KMS-11 (cell line): ENCODE measurements at regions not wholly inside any gene's neighbourhood (a gene's known extent, or its start where the extent isn't known, plus 50 kb on each side); places are given as distances from the start of the nearest gene placed in this dataset.

Source experiments
- H2AFZ ChIP-seq: fragments of 200-600 bp; sonication (generic); 2 replicates; pipeline ENCODE4 v1.6.1; 2016; ENCODE audit warnings: antibody characterized with exemption, mixed run types, low read depth
- H3K27ac ChIP-seq: fragments of 200-600 bp; sonication (generic); 2 replicates; pipeline ENCODE4 v1.6.1; 2016; ENCODE audit warnings: mild to moderate bottlenecking, mixed run types
- H3K27me3 ChIP-seq: fragments of 200-600 bp; sonication (generic); 2 replicates; pipeline ENCODE4 v1.6.1; 2017; ENCODE audit warnings: mild to moderate bottlenecking, low read depth, mixed run types, moderate library complexity; ENCODE audit not compliant: insufficient read depth
- H3K36me3 ChIP-seq: fragments of 200-600 bp; sonication (generic); 2 replicates; pipeline ENCODE4 v1.6.1; 2017; ENCODE audit warnings: mild to moderate bottlenecking, mixed run types; ENCODE audit not compliant: insufficient read depth
- H3K4me1 ChIP-seq: fragments of 200-600 bp; sonication (generic); 2 replicates; pipeline ENCODE4 v1.6.1; 2016; ENCODE audit warnings: mild to moderate bottlenecking, low read depth, mixed run types; ENCODE audit not compliant: poor library complexity, severe bottlenecking
- H3K4me2 ChIP-seq: fragments of 200-600 bp; sonication (generic); 2 replicates; pipeline ENCODE4 v1.7.0; 2016; ENCODE audit warnings: mild to moderate bottlenecking, mixed run types
- H3K4me3 ChIP-seq: fragments of 200-600 bp; sonication (generic); IDR thresholded peaks from 2 replicates; pipeline ENCODE4 v1.6.1; 2017; ENCODE audit warnings: low read depth, low read length, mixed read lengths; ENCODE audit not compliant: insufficient read depth
- H3K79me2 ChIP-seq: fragments of 200-600 bp; sonication (generic); 2 replicates; pipeline ENCODE4 v1.6.1; 2016; ENCODE audit warnings: low read depth, mixed run types; ENCODE audit not compliant: insufficient read depth
- H3K9ac ChIP-seq: fragments of 200-600 bp; sonication (generic); 2 replicates; pipeline ENCODE4 v1.6.1; 2016; ENCODE audit warnings: mild to moderate bottlenecking, mixed run types
- H4K20me1 ChIP-seq: fragments of 200-600 bp; sonication (generic); 2 replicates; pipeline ENCODE4 v1.6.1; 2016; ENCODE audit warnings: mild to moderate bottlenecking, mixed run types; ENCODE audit not compliant: insufficient read depth
- TF ChIP-seq, protein P1 (sequence below): fragments of 200-600 bp; sonication (generic); conservative IDR thresholded peaks from 2 replicates; pipeline ENCODE4 v1.6.1; 2017; ENCODE audit warnings: low read depth, mild to moderate bottlenecking, antibody characterized with exemption, low read length, moderate library complexity, mixed read lengths

DNA sequence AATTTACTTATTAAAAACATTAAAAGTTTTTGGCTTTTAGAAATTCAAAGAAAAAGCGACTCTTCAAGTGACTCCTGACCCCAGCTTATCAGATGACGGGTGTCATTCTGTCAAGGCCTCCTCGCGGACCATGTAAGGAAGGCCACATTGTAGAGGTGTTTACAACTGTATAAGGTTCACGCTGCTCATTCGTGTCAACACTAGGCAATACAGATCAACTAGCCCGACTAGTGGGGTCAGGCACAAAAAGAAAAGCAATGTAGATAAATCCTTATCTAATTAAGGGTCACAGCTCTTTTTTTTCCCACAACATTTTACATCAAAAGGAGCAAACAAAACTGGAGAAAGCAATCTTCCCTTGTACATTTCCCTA, 207.5 kb upstream of the NR2F2 start:
- Histone ChIP-seq H3K9ac (no peak overlapping the region), H3K27me3 (no peaks in the 10 kb centered on the region), H3K4me2 (no peak overlapping the region), H3K27ac (no peak overlapping the region), H2AFZ (no peak overlapping the region), H3K36me3 (no peaks in the 10 kb centered on the region), H3K4me1 (peaks cover 22% of the 10 kb centered on the region), H3K79me2 (no peaks in the 10 kb centered on the region), H3K4me3 (no peak overlapping the region), H4K20me1 (no peaks in the 10 kb centered on the region)
- TF ChIP-seq, protein P1, sequence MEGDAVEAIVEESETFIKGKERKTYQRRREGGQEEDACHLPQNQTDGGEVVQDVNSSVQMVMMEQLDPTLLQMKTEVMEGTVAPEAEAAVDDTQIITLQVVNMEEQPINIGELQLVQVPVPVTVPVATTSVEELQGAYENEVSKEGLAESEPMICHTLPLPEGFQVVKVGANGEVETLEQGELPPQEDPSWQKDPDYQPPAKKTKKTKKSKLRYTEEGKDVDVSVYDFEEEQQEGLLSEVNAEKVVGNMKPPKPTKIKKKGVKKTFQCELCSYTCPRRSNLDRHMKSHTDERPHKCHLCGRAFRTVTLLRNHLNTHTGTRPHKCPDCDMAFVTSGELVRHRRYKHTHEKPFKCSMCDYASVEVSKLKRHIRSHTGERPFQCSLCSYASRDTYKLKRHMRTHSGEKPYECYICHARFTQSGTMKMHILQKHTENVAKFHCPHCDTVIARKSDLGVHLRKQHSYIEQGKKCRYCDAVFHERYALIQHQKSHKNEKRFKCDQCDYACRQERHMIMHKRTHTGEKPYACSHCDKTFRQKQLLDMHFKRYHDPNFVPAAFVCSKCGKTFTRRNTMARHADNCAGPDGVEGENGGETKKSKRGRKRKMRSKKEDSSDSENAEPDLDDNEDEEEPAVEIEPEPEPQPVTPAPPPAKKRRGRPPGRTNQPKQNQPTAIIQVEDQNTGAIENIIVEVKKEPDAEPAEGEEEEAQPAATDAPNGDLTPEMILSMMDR, result no peak

DNA sequence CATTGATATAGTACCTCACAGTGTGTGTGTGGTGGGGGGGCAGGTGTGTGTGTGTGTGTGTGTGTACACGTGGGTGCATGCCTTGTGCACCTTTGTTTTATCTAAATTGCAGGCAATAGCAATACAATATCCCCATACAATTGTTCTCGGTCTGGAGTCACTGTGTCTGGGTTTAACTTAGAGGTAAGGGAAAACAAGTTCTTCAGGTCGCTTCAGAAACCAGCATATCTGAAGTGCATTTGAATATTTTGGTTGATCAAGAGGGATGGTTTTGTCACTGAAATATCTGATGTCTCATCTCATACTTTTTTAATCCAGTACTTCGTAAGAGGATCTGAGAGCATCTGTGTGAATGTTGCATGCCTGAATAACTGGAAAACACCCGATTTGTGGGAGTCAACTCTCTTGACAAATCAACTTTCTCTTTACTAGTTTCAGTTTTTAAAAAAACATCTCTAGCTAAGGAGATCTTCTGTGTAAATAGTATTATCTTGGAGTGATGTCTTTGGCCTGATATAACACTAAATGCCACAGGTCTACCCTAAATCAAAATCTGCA, 206.8 kb upstream of the NR2F2 start:
- Histone ChIP-seq H3K9ac (no peak overlapping the region), H2AFZ (peak overlapping the region; percentile 33; the same call in 1 of the 2 replicates), H3K27me3 (no peaks in the 10 kb centered on the region), H3K27ac (no peak overlapping the region), H3K4me1 (peaks cover 22% of the 10 kb centered on the region), H3K36me3 (no peaks in the 10 kb centered on the region), H3K79me2 (no peaks in the 10 kb centered on the region), H4K20me1 (no peaks in the 10 kb centered on the region), H3K4me2 (peak overlapping the region; percentile 47), H3K4me3 (no peak overlapping the region)
- TF ChIP-seq, protein P1, result no peak

DNA sequence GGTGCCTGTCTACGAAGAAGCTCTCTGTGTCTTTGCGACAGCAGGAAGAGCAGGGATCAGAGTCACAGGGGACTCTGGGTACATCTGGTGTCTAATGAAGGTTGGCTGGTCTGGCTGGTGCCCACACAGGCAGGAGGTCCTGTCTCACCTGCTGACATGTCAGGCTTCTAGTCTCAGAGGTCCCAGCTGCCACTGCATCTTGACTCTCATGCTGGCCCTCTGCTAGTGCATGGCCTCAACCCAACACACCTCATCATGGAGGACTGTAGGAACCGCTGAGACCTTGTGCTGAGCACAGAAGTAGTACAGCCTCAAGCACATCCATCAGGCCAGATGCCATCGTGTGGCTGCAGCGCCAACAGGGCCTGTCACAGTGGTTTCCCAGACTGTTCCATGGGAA, 206.1 kb upstream of the NR2F2 start:
- no peak overlapping the region; the same call in 1 of the 2 replicates for H3K4me2 ChIP-seq
- TF ChIP-seq, protein P1, result no peak

DNA sequence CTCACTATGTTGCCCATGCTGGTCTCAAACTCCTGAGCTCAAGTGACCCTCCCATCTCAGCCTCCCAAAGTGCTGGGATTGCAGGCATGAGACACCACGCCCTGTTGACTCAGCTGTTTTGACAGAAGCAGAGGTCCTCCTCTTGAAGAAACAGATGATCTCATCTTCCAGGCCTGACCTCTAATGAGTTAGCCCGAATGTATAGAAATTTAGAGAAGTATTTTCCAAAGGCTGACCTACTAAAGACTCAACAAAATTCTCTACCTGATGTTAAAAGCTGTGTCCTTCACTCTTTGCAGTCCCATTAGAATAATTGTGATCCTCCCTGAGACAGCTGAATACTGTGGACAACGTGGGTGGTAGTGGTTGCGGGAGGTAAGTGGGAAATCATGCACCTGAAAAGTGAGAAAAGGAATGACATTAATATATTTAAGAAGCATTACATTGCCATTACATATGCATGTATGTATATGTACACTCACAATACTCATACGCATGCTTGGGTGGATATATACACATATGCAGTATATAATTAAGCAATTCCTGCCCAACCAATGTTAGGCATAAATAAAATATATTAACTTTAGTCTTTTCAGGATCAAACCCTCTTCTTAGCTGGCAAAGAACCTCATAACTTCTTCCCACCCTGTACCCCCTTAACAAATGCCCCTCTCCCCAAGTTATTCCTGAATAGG, 204.6 kb upstream of the NR2F2 start:
- Histone ChIP-seq H4K20me1 (no peaks in the 10 kb centered on the region), H3K27me3 (no peaks in the 10 kb centered on the region), H2AFZ (no peak overlapping the region), H3K36me3 (no peaks in the 10 kb centered on the region), H3K79me2 (no peaks in the 10 kb centered on the region), H3K27ac (no peak overlapping the region), H3K4me3 (no peak overlapping the region), H3K4me2 (no peak overlapping the region), H3K4me1 (peaks cover 28% of the 10 kb centered on the region), H3K9ac (no peak overlapping the region)
- TF ChIP-seq, protein P1, result no peak

More for the DNA sequence above, 206.1 kb upstream of the NR2F2 start:
- Histone ChIP-seq H3K9ac (no peak overlapping the region), H3K27ac (no peak overlapping the region), H3K27me3 (no peaks in the 10 kb centered on the region), H4K20me1 (no peaks in the 10 kb centered on the region), H3K4me3 (no peak overlapping the region), H3K4me1 (peaks cover 22% of the 10 kb centered on the region), H3K79me2 (no peaks in the 10 kb centered on the region), H2AFZ (no peak overlapping the region), H3K36me3 (no peaks in the 10 kb centered on the region)
